ENCODE measurements at regions not wholly inside any gene's neighbourhood (a gene's known extent, or its start where the extent isn't known, plus 50 kb on each side); places are given as distances from the start of the nearest gene placed in this dataset.
"Not testable (repeated sequence)": the region's sequence is repeated elsewhere in the genome, so short reads cannot be mapped to it uniquely, and the experiment has no call there.

- no peak overlapping the region for H3K27ac ChIP-seq (ENCODE audit: low read depth, low read length, severe bottlenecking)
- no peaks in the 10 kb centered on the region for H3K9me3 ChIP-seq (ENCODE audit: control insufficient read depth, low read length)
- H3K36me3 ChIP-seq (ENCODE audit: control insufficient read depth, insufficient read depth, low read length) = peaks cover 9% of the 10 kb centered on the region
- no peak overlapping the region for H3K4me3 ChIP-seq (ENCODE audit: extremely low read depth, insufficient read depth, low read length, poor library complexity, severe bottlenecking)
- H3K4me1 ChIP-seq (ENCODE audit: control insufficient read depth, insufficient read depth, low read length, poor library complexity, severe bottlenecking) = no peaks in the 10 kb centered on the region
Measured at GRCh38 chr22:25492162-25492561, 72.3 kb upstream of the GRK3 start.

GRCh38 chr22:25492841-25493734 is 71.4 kb upstream of the GRK3 start:
- peak overlapping the region; percentile 23 for H3K27ac ChIP-seq (ENCODE audit: low read depth, low read length, severe bottlenecking)
- no peak overlapping the region for H3K4me3 ChIP-seq (ENCODE audit: extremely low read depth, insufficient read depth, low read length, poor library complexity, severe bottlenecking)
- peaks cover 9% of the 10 kb centered on the region for H3K36me3 ChIP-seq (ENCODE audit: control insufficient read depth, insufficient read depth, low read length)
- no peaks in the 10 kb centered on the region for H3K4me1 ChIP-seq (ENCODE audit: control insufficient read depth, insufficient read depth, low read length, poor library complexity, severe bottlenecking)
- H3K9me3 ChIP-seq (ENCODE audit: control insufficient read depth, low read length) = no peaks in the 10 kb centered on the region
- 95 to 97% methylated on average over 13 of the region's 15 CpGs for WGBS, 2 experiments (ENCODE audit: insufficient coverage in 2 of 2)

- no peaks in the 10 kb centered on the region for H3K4me1 ChIP-seq (ENCODE audit: control insufficient read depth, insufficient read depth, low read length, poor library complexity, severe bottlenecking)
- H3K36me3 ChIP-seq (ENCODE audit: control insufficient read depth, insufficient read depth, low read length) = peaks cover 9% of the 10 kb centered on the region
- peak overlapping the region; percentile 23 for H3K27ac ChIP-seq (ENCODE audit: low read depth, low read length, severe bottlenecking)
- no peak overlapping the region for H3K4me3 ChIP-seq (ENCODE audit: extremely low read depth, insufficient read depth, low read length, poor library complexity, severe bottlenecking)
- no peaks in the 10 kb centered on the region for H3K9me3 ChIP-seq (ENCODE audit: control insufficient read depth, low read length)
- 91 to 97% methylated on average over 3 of the region's 4 CpGs for WGBS, 2 experiments (ENCODE audit: insufficient coverage in 2 of 2)
Measured at GRCh38 chr22:25493794-25494193, 70.7 kb upstream of the GRK3 start.

- WGBS, 2 experiments (ENCODE audit: insufficient coverage in 2 of 2) = 80 to 85% methylated on average over 3 of the region's 3 CpGs
- no peaks in the 10 kb centered on the region for H3K4me1 ChIP-seq (ENCODE audit: control insufficient read depth, insufficient read depth, low read length, poor library complexity, severe bottlenecking)
- peaks cover 5% of the 10 kb centered on the region for H3K36me3 ChIP-seq (ENCODE audit: control insufficient read depth, insufficient read depth, low read length)
- H3K9me3 ChIP-seq (ENCODE audit: control insufficient read depth, low read length) = no peaks in the 10 kb centered on the region
- no peak overlapping the region for H3K27ac ChIP-seq (ENCODE audit: low read depth, low read length, severe bottlenecking)
- no peak overlapping the region for H3K4me3 ChIP-seq (ENCODE audit: extremely low read depth, insufficient read depth, low read length, poor library complexity, severe bottlenecking)
Measured at GRCh38 chr22:25494774-25495173, 69.7 kb upstream of the GRK3 start.

GRCh38 chr22:25495285-25495684 is 69.2 kb upstream of the GRK3 start:
- H3K36me3 ChIP-seq (ENCODE audit: control insufficient read depth, insufficient read depth, low read length) = peaks cover 4% of the 10 kb centered on the region
- no peaks in the 10 kb centered on the region for H3K9me3 ChIP-seq (ENCODE audit: control insufficient read depth, low read length)
- H3K4me1 ChIP-seq (ENCODE audit: control insufficient read depth, insufficient read depth, low read length, poor library complexity, severe bottlenecking) = no peaks in the 10 kb centered on the region
- no CpG with 5 or more reads among the region's 1 CpG for WGBS, 2 experiments (ENCODE audit: insufficient coverage in 2 of 2)
- no peak overlapping the region for H3K4me3 ChIP-seq (ENCODE audit: extremely low read depth, insufficient read depth, low read length, poor library complexity, severe bottlenecking)
- H3K27ac ChIP-seq (ENCODE audit: low read depth, low read length, severe bottlenecking) = no peak overlapping the region

GRCh38 chr22:25496396-25497064 is 67.9 kb upstream of the GRK3 start:
- H3K9me3 ChIP-seq (ENCODE audit: control insufficient read depth, low read length) = no peaks in the 10 kb centered on the region
- no peaks in the 10 kb centered on the region for H3K4me1 ChIP-seq (ENCODE audit: control insufficient read depth, insufficient read depth, low read length, poor library complexity, severe bottlenecking)
- WGBS, 2 experiments (ENCODE audit: insufficient coverage in 2 of 2) = 100% methylated on average over 1 of the region's 4 CpGs
- H3K4me3 ChIP-seq (ENCODE audit: extremely low read depth, insufficient read depth, low read length, poor library complexity, severe bottlenecking) = no peak overlapping the region
- no peaks in the 10 kb centered on the region for H3K36me3 ChIP-seq (ENCODE audit: control insufficient read depth, insufficient read depth, low read length)
- H3K27ac ChIP-seq (ENCODE audit: low read depth, low read length, severe bottlenecking) = no peak overlapping the region

- Histone ChIP-seq H3K9me3 (ENCODE audit: control insufficient read depth, low read length) (no peaks in the 10 kb centered on the region), H3K27ac (ENCODE audit: low read depth, low read length, severe bottlenecking) (no peak overlapping the region), H3K36me3 (ENCODE audit: control insufficient read depth, insufficient read depth, low read length) (no peaks in the 10 kb centered on the region), H3K4me1 (ENCODE audit: control insufficient read depth, insufficient read depth, low read length, poor library complexity, severe bottlenecking) (no peaks in the 10 kb centered on the region), H3K4me3 (ENCODE audit: extremely low read depth, insufficient read depth, low read length, poor library complexity, severe bottlenecking) (no peak overlapping the region)
- 60 to 90% methylated on average over 1 to 2 of the region's 2 CpGs for WGBS, 2 experiments (ENCODE audit: insufficient coverage in 2 of 2)
Measured at GRCh38 chr22:25497181-25497641, 67.3 kb upstream of the GRK3 start.

- H3K27ac ChIP-seq (ENCODE audit: low read depth, low read length, severe bottlenecking) = no peak overlapping the region
- no peaks in the 10 kb centered on the region for H3K4me1 ChIP-seq (ENCODE audit: control insufficient read depth, insufficient read depth, low read length, poor library complexity, severe bottlenecking)
- H3K36me3 ChIP-seq (ENCODE audit: control insufficient read depth, insufficient read depth, low read length) = no peaks in the 10 kb centered on the region
- no peaks in the 10 kb centered on the region for H3K9me3 ChIP-seq (ENCODE audit: control insufficient read depth, low read length)
- 80 to 83% methylated on average over 1 of the region's 2 CpGs for WGBS, 2 experiments (ENCODE audit: insufficient coverage in 2 of 2)
- H3K4me3 ChIP-seq (ENCODE audit: extremely low read depth, insufficient read depth, low read length, poor library complexity, severe bottlenecking) = no peak overlapping the region
Measured at GRCh38 chr22:25497716-25498115, 66.8 kb upstream of the GRK3 start.

GRCh38 chr22:25500671-25501070 is 63.8 kb upstream of the GRK3 start:
- not testable (repeated sequence) for H3K4me1 ChIP-seq (ENCODE audit: control insufficient read depth, insufficient read depth, low read length, poor library complexity, severe bottlenecking); H3K4me3 ChIP-seq (ENCODE audit: extremely low read depth, insufficient read depth, low read length, poor library complexity, severe bottlenecking); H3K9me3 ChIP-seq (ENCODE audit: control insufficient read depth, low read length); H3K27ac ChIP-seq (ENCODE audit: low read depth, low read length, severe bottlenecking); H3K36me3 ChIP-seq (ENCODE audit: control insufficient read depth, insufficient read depth, low read length)
- WGBS, 2 experiments (ENCODE audit: insufficient coverage in 2 of 2) = 73 to 90% methylated on average over 2 to 3 of the region's 3 CpGs

- H3K36me3 ChIP-seq (ENCODE audit: control insufficient read depth, insufficient read depth, low read length); H3K27ac ChIP-seq (ENCODE audit: low read depth, low read length, severe bottlenecking); H3K9me3 ChIP-seq (ENCODE audit: control insufficient read depth, low read length); H3K4me1 ChIP-seq (ENCODE audit: control insufficient read depth, insufficient read depth, low read length, poor library complexity, severe bottlenecking); H3K4me3 ChIP-seq (ENCODE audit: extremely low read depth, insufficient read depth, low read length, poor library complexity, severe bottlenecking): not testable (repeated sequence)
- WGBS, 2 experiments (ENCODE audit: insufficient coverage in 2 of 2) = 80 to 100% methylated on average over 1 of the region's 1 CpG
Measured at GRCh38 chr22:25504017-25504416, 60.5 kb upstream of the GRK3 start.

- H3K27ac ChIP-seq (ENCODE audit: low read depth, low read length, severe bottlenecking) = no peak overlapping the region
- no peaks in the 10 kb centered on the region for H3K9me3 ChIP-seq (ENCODE audit: control insufficient read depth, low read length)
- no peak overlapping the region for H3K4me3 ChIP-seq (ENCODE audit: extremely low read depth, insufficient read depth, low read length, poor library complexity, severe bottlenecking)
- no peaks in the 10 kb centered on the region for H3K4me1 ChIP-seq (ENCODE audit: control insufficient read depth, insufficient read depth, low read length, poor library complexity, severe bottlenecking)
- peaks cover 12% of the 10 kb centered on the region for H3K36me3 ChIP-seq (ENCODE audit: control insufficient read depth, insufficient read depth, low read length)
- 49 to 83% methylated on average over 1 to 2 of the region's 3 CpGs for WGBS, 2 experiments (ENCODE audit: insufficient coverage in 2 of 2)
Measured at GRCh38 chr22:25508161-25508560, 56.3 kb upstream of the GRK3 start.
